ENCODE measurements at regions not wholly inside any gene's neighbourhood (a gene's known extent, or its start where the extent isn't known, plus 50 kb on each side); places are given as distances from the start of the nearest gene placed in this dataset.

DNA sequence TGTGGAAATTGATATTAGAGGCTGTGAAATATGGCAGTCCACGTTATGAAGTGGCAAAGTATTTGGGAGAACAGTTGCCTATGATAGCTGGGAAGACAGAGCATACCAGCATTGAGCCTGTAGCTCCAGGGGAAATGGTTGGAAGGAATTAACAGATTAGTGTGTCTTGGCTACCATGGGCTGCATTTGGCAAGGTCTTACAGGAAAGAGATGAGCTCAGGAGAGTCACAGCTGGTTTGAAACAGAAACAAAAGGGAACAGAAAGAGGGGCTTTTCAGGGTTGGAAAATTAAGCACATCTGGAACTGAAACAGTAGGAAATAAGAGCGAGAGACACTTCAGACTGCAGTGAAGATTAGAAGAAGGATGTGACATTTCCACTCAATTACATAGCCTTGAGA is 141.7 kb downstream of the FBLN2 start:
- no peak for DNase-seq (ENCODE audit: low spot score)

- DNase-seq (ENCODE audit: low spot score), result no peak
Observed at GRCh38 chr3:13689373-13690260, 140.7 kb downstream of the FBLN2 start.

DNA sequence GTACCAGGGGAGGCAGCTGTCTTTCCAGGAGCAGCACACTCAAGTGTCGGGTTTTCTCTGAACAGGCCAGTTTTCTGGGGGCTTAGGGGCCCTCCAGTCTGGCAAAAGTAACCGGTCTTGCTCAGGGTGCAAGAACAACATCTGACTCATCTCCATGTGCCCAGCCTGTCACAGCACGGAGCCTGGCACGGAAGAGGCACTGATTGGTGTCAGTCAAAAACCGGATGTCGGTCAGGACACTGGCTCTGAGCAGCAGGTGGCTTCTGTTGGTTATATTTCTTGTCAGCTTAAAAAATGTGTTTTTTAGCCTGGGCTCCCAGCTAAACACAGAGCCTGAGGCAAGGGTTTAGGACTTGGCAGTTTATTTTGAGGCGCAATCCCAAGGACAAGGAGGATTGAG is 139.9 kb downstream of the FBLN2 start:
- DNase-seq (ENCODE audit: low spot score), result no peak

- no peak for DNase-seq (ENCODE audit: low spot score)
Observed at GRCh38 chr3:13688034-13688433, 139.1 kb downstream of the FBLN2 start.
